Medulla oblongata (tissue), 1 donor: ENCODE measurements at regions not wholly inside any gene's neighbourhood (a gene's known extent, or its start where the extent isn't known, plus 50 kb on each side); places are given as distances from the start of the nearest gene placed in this dataset.
"Not testable (repeated sequence)": the region's sequence is repeated elsewhere in the genome, so short reads cannot be mapped to it uniquely, and the experiment has no call there.

Experiments used
- DNase-seq: peaks from one replicate; pipeline ENCODE4 v3.0.0-alpha.2; 2015; ENCODE audit errors: extremely low spot score

DNA sequence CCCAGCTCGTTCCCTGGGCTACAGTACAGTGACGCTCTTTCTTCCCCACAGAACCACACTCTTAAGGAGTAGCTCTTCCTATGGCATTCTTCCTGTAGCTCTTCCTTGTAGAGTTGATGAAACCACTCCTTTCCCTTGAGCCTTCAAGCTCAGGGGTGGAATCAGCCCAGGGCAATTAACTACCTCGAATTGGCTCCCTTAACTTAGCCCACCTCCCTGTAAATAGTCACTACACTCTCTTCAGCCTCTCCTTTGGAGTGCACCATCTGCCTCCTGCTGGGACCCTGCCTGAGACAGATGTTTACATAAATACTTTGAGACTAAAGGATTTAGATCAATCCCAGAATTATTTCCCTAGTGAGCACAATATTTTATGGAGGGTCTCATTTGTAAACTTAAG lies 537.8 kb upstream of the AUTS2 start:
- no peak for DNase-seq

- no peak for DNase-seq
Observed at GRCh38 chr7:69062020-69062765, 536.1 kb upstream of the AUTS2 start.

DNA sequence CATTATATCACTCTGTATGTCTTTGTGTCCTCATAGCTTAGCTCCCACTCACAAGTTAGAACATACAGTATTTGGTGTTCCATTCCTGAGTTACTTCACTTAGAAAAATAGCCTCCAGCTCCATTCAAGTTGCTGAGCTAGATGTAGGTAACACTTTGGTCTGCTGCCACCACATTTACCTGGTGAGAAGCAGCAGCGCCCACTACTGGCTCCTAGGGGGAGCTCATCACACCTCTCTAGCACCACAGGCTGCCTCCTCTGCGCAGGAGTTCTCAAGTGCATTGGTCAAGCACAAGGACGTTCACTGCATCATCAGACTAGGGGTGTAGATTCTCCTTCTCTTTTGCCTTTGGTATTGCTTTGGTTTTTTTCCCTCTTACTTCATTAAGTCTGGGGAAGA lies 530.9 kb upstream of the AUTS2 start:
- no peak for DNase-seq

DNA sequence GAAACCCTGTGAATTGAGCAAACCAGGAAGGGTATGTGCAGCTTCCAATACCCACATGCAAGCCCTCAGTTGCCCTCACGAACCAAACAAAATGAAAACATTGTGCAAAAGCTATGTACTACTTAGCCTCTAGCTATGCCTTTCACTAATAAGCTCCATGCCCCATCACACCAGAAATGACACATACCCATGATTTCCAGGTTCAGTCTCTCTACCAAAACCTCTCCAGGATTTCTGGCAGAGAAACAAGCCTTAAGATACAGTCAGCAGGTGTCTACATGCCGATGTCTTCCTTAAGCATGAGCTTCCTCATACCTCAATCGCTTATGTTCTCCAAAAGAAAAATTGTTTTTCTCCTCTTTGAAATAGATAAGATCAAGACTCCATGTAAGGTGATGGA lies 527.8 kb upstream of the AUTS2 start:
- no peak for DNase-seq

GRCh38 chr7:69076566-69076965 lies 521.7 kb upstream of the AUTS2 start:
- no peak for DNase-seq

GRCh38 chr7:69078997-69079769 lies 519.1 kb upstream of the AUTS2 start:
- peak; percentile 84 for DNase-seq

- DNase-seq = not testable (repeated sequence)
Observed at GRCh38 chr7:69087281-69087680, 511.0 kb upstream of the AUTS2 start.

GRCh38 chr7:69088185-69088584 lies 510.1 kb upstream of the AUTS2 start:
- DNase-seq = no peak

DNA sequence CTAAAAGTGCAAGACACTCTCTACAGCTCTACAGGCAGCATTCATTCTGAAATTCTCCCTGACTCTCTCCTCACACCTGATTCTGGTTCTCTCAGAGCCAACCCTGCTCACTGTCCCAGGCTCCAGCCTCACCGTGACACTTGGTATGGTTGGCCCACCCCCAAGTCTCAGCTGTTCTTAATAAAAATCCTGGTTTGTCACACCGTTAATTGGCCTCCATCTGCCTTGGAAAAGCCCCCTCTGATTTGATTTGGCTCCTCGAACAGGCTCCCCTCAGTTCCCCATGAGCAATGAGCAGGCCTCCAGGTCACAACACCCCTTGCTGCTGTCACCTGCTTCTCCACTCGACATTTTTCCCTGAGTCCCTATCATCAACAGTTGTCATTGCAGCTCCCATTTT lies 507.3 kb upstream of the AUTS2 start:
- DNase-seq = no peak

GRCh38 chr7:69091521-69091920 lies 506.8 kb upstream of the AUTS2 start:
- DNase-seq = no peak

- DNase-seq = no peak
Observed at GRCh38 chr7:69095127-69095526, 503.1 kb upstream of the AUTS2 start.

GRCh38 chr7:69095649-69096048 lies 502.6 kb upstream of the AUTS2 start:
- no peak for DNase-seq

DNA sequence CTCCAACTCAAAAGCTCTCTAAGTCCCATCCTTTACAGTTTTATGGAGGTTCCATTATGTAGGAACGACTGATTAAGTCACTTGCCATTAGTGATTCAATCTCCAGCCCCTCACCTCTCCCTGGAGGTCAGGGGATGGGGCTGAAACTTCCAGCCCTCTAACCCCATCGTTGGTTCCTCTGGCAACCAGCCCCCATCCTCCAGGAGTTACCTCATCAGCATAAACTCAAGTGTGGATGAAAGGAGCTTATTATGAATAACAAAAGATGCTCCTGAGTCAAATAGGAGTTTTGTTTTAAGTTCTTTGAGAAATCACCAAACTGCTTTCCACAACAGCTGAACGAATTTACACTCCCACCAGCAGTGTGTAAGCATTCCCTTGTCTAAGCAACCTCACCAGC lies 494.3 kb upstream of the AUTS2 start:
- no peak for DNase-seq

- DNase-seq = no peak
Observed at GRCh38 chr7:69105092-69105491, 493.2 kb upstream of the AUTS2 start.

GRCh38 chr7:69105981-69106380 lies 492.3 kb upstream of the AUTS2 start:
- no peak for DNase-seq

DNA sequence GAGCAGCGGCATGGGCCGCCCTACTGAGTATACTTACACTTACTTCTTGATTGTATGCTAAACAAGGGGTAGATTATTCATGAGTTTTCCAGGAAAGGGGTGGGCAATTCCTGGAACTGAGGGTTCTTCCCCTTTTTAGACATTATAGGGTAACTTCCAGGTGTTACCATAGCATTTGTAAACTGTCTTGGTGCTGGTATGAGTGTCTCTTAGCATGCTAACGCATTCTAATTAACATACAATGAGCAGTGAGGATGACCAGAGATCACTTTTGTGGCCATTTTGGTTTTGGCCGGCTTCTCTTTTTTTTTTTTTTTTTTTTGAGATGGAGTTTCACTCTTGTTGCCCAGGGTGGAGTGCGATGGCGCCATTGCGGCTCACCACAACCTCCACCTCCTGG lies 491.8 kb upstream of the AUTS2 start:
- DNase-seq = not testable (repeated sequence)

DNA sequence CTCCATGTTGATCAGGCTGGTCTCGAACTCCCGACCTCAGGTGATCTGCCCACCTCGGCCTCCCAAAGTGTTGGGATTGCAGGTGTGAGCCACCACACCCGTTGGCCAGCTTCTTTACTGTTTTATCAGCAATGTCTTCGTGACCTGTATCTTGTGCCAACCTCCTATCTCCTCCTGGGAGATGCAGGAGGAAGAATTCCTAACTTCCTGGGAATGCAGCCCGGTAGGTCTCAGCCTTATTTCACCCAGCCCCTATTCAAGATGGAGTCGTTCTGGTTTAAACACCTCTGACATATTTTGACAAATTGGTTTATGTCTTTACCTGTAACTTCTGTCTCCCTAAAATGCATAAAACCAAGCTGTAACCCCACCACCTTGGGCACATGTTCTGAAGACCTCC lies 491.3 kb upstream of the AUTS2 start:
- not testable (repeated sequence) for DNase-seq

- no peak for DNase-seq
Observed at GRCh38 chr7:69108097-69108496, 490.2 kb upstream of the AUTS2 start.

DNA sequence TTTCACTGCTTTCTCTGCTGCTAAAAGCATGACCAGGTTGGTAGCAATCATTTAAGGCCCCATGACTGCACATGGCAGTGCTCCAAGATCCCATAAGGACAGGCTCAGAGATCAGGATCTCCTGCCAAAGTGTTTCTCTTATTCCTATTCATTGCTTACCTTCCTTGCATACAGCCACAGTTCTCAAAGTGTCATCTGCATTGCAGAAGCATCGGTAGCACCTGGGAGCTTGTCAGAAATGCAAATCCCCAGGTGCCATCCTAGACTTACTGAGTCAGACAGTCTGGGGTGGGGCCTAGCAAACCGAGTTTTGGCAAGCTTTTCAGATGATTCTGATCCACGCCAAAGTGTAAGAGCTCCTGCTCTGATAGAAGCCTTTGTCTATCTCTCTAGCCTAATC lies 489.0 kb upstream of the AUTS2 start:
- DNase-seq = no peak

GRCh38 chr7:69109879-69110278 lies 488.4 kb upstream of the AUTS2 start:
- DNase-seq = no peak

GRCh38 chr7:69110450-69111050 lies 487.7 kb upstream of the AUTS2 start:
- no peak for DNase-seq

DNA sequence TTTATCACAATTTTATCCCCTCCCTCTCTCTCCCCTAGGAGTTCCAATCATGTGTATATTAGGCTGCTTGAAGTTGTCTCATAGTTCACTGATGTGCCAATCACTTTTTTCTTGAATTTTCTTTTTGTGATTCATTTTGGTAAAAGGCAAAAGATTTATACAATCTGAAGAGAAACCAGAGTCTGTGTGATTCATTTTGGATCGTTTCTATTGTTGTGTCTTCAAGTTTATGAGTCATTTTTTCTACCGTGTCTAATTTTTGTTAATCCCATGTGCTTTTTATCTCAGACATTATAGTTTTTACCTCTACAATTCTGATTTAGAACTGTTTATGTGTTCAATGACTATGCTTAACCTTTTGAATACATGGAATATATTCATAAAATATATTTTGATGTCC lies 483.9 kb upstream of the AUTS2 start:
- no peak for DNase-seq

DNA sequence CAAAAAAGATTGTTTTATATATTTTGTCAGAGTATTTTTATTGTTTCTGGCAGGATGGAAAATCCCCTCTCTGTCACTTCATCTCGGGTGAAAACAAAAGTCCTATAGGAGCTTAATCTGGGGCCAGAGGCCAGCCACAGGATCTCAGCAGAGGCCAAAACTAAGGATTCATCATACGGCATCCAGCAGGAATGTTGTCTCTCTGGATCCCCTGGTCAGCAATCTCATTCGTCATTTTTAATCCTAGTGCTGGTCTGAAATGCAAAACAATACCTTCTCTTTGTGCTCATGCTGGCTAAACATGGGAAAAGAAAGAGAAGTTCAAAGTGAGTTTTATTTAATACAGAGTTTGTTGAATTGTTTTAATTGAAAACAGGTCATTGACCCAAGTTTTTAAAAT lies 482.5 kb upstream of the AUTS2 start:
- no peak for DNase-seq
